HL-60/S4 treated with phorbol 12-myristate 13-acetate at 8.2 ng/mL for 4 days and 3 days (cell line): ENCODE measurements at regions not wholly inside any gene's neighbourhood (a gene's known extent, or its start where the extent isn't known, plus 50 kb on each side); places are given as distances from the start of the nearest gene placed in this dataset.
"Not testable (repeated sequence)": the region's sequence is repeated elsewhere in the genome, so short reads cannot be mapped to it uniquely, and the experiment has no call there.

Source experiments
- in situ Hi-C: fragments of 300-500 bp; cut with MboI; formaldehyde crosslinking; loops from 2 replicates; pipeline ENCODE4 v1.15.0; 2022; ENCODE audit warnings: low sequenced_read_pairs

- in situ Hi-C loops = no loop called here
These were observed 685.7 kb downstream of the MECOM start for GRCh38 chr3:168977716-168978374.

- in situ Hi-C loops = no loop called here
These were observed 686.5 kb downstream of the MECOM start for GRCh38 chr3:168976969-168977368.

- in situ Hi-C loops = no loop called here
These were observed 687.9 kb downstream of the MECOM start for GRCh38 chr3:168975576-168975975.

GRCh38 chr3:168974617-168975403 is 688.7 kb downstream of the MECOM start:
- in situ Hi-C loops = no loop called here

GRCh38 chr3:168973897-168974296 is 689.6 kb downstream of the MECOM start:
- in situ Hi-C loops = no loop called here

GRCh38 chr3:168973206-168973605 is 690.3 kb downstream of the MECOM start:
- in situ Hi-C loops = no loop called here

- in situ Hi-C loops = no loop called here
These were observed 694.9 kb downstream of the MECOM start for GRCh38 chr3:168968609-168969008.

GRCh38 chr3:168964736-168965135 is 698.8 kb downstream of the MECOM start:
- in situ Hi-C loops = no loop called here

GRCh38 chr3:168961271-168961670 is 702.2 kb downstream of the MECOM start:
- in situ Hi-C loops = no loop called here

- in situ Hi-C loops = no loop called here
These were observed 703.8 kb downstream of the MECOM start for GRCh38 chr3:168959731-168960130.

GRCh38 chr3:168958466-168958865 is 705.0 kb downstream of the MECOM start:
- in situ Hi-C loops = no loop called here

GRCh38 chr3:168956076-168956475 is 707.4 kb downstream of the MECOM start:
- in situ Hi-C loops = no loop called here

- in situ Hi-C loops = no loop called here
These were observed 711.0 kb downstream of the MECOM start for GRCh38 chr3:168952551-168952950.

- in situ Hi-C loops = no loop called here
These were observed 711.6 kb downstream of the MECOM start for GRCh38 chr3:168951884-168952283.

- in situ Hi-C loops = no loop called here
These were observed 712.1 kb downstream of the MECOM start for GRCh38 chr3:168951368-168951767.

- in situ Hi-C loops = no loop called here
These were observed 712.9 kb downstream of the MECOM start for GRCh38 chr3:168950622-168951021.

- in situ Hi-C loops = no loop called here
These were observed 723.8 kb downstream of the MECOM start for GRCh38 chr3:168939651-168940238.

- in situ Hi-C loops = no loop called here
These were observed 729.9 kb downstream of the MECOM start for GRCh38 chr3:168933614-168934013.

- in situ Hi-C loops = not testable (repeated sequence)
These were observed 733.5 kb downstream of the MECOM start for GRCh38 chr3:168929997-168930396.

GRCh38 chr3:168926426-168926825 is 737.1 kb downstream of the MECOM start:
- in situ Hi-C loops = no loop called here

GRCh38 chr3:168925568-168925967 is 737.9 kb downstream of the MECOM start:
- in situ Hi-C loops = no loop called here

- in situ Hi-C loops = no loop called here
These were observed 748.9 kb downstream of the MECOM start for GRCh38 chr3:168914662-168915061.
